ENCODE measurements at regions not wholly inside any gene's neighbourhood (a gene's known extent, or its start where the extent isn't known, plus 50 kb on each side); places are given as distances from the start of the nearest gene placed in this dataset.

DNA sequence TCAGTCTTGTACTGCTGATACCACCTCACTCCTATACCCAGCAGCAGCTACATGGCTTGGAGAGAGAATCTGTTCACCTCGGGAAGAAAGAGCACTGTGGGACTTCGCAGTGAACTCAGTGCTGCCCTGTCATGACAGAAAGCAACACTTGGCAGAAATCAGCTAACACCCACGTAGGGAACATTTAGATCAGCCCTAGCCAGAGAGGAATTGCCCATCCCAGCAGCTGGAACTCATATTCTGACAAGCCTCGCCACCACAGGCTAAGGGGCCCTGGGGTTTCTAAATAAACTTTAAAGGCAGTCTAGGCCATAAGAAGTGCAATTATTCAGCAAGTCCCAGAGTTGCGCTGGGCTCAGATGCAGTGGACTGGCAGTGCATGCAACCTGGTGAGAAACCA, 1266.8 kb downstream of the GRIK2 start:
- Histone ChIP-seq H3K36me3 (no peaks in the 10 kb centered on the region), H3K4me1 (no peaks in the 10 kb centered on the region), H3K4me3 (no peak overlapping the region), H3K9me3 (no peaks in the 10 kb centered on the region), H3K27ac (no peak overlapping the region), H3K27me3 (no peaks in the 10 kb centered on the region)
- no peak for DNase-seq
- TF ChIP-seq EP300 (IDR thresholded peaks at IDR 0.05; ENCODE audit: low read depth) (no peak), POLR2A (IDR thresholded peaks at IDR 0.05) (no peak), POLR2AphosphoS5 (IDR thresholded peaks at IDR 0.05) (no peak)
- TF ChIP-seq, protein P1, sequence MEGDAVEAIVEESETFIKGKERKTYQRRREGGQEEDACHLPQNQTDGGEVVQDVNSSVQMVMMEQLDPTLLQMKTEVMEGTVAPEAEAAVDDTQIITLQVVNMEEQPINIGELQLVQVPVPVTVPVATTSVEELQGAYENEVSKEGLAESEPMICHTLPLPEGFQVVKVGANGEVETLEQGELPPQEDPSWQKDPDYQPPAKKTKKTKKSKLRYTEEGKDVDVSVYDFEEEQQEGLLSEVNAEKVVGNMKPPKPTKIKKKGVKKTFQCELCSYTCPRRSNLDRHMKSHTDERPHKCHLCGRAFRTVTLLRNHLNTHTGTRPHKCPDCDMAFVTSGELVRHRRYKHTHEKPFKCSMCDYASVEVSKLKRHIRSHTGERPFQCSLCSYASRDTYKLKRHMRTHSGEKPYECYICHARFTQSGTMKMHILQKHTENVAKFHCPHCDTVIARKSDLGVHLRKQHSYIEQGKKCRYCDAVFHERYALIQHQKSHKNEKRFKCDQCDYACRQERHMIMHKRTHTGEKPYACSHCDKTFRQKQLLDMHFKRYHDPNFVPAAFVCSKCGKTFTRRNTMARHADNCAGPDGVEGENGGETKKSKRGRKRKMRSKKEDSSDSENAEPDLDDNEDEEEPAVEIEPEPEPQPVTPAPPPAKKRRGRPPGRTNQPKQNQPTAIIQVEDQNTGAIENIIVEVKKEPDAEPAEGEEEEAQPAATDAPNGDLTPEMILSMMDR (IDR thresholded peaks at IDR 0.05): no peak
- whole genome bisulfite sequencing, 2 donors (ENCODE audit: low coverage in 1 of 2): 36% methylated on average over 5 of the region's 5 CpGs; no CpG with 5 or more reads in 1 of the 2 donors
- intact Hi-C loops (cut with DNase I; ENCODE audit: low total_unique reads) (no loop called here), in situ Hi-C loops (cut with MboI; ENCODE audit: low pct_ligation_motif_present in 1 of 4, low pct_unique_long_range_greater_than_20kb in 1 of 4, low sequenced_read_pairs in 3 of 4) (no loop called here)

DNA sequence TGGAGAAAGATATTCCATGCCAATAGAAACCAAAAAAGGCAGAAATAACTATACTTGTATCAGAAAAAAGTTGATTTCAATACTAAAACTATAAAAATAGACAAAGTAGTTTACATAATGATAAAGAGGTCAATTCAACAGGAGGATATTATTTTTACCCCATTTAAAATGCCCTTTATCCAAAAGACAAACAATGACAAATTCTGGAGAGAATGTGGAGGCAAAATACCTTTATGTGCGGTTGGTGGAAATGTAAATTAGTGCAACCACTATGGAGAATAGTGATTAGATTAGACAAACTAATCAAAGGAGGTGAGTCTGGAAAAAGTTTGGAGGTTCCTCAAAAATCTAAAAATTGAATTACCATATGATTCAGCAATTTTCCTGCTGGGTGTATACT, 1262.3 kb downstream of the GRIK2 start:
- DNase-seq: no peak
- 89 to 100% methylated on average over 1 of the region's 1 CpG for WGBS, 2 donors (ENCODE audit: low coverage in 1 of 2)
- no peaks in the 10 kb centered on the region for H3K9me3 ChIP-seq
- no peaks in the 10 kb centered on the region for H3K4me1 ChIP-seq
- intact Hi-C loops (cut with DNase I; ENCODE audit: low total_unique reads): no loop called here
- H3K27ac ChIP-seq: no peak overlapping the region
- H3K4me3 ChIP-seq: no peak overlapping the region
- TF ChIP-seq EP300 (IDR thresholded peaks at IDR 0.05; ENCODE audit: low read depth) (no peak), POLR2A (IDR thresholded peaks at IDR 0.05) (no peak), POLR2AphosphoS5 (IDR thresholded peaks at IDR 0.05) (no peak)
- TF ChIP-seq, protein P1 (IDR thresholded peaks at IDR 0.05): no peak
- H3K36me3 ChIP-seq: no peaks in the 10 kb centered on the region
- no peaks in the 10 kb centered on the region for H3K27me3 ChIP-seq
- in situ Hi-C loops (cut with MboI; ENCODE audit: low pct_ligation_motif_present in 1 of 4, low pct_unique_long_range_greater_than_20kb in 1 of 4, low sequenced_read_pairs in 3 of 4): no loop called here

DNA sequence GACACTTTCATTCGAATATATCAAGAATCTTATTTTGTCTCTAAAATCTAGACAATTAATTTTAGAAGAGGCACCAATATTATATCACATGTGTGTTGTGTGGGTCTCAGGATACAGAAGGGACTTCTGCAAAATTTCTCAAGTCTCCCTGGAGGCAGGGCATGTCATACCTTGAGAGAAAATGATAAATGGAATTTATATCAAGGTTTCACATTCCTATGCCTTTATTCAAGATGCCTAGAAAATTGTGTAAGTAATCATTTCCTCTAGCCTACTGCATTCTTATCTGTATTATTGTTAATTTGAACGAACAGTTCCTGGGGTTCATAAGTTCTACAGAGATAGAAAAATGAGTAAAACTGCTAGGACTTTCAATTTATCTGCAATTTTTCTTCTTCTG, 1247.9 kb downstream of the GRIK2 start:
- intact Hi-C loops (cut with DNase I; ENCODE audit: low total_unique reads): no loop called here

DNA sequence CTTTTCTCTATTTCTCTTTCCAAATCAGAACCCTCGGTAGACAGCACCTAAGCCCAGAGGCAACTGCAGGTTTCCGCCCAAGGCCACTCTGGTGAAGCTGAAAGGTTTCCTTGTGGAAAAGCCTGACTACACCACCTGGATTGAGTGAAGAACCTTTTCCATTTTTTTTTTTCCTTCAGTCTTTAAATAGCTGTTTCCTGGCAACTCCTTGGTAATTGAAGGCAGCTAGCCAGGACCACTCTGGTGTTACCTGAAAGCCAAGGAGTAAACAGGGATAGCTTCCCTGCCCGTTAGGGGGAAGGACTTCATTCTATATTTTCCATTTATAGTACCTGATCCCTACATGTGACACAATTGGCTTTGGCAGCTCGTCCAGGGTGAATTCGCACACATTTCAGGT, 1238.4 kb downstream of the GRIK2 start:
- no peak for DNase-seq
- intact Hi-C loops (cut with DNase I; ENCODE audit: low total_unique reads): no loop called here
- H3K4me3 ChIP-seq: no peak overlapping the region
- WGBS, 2 donors (ENCODE audit: low coverage in 1 of 2): 87 to 90% methylated on average over 3 to 5 of the region's 5 CpGs
- no peaks in the 10 kb centered on the region for H3K9me3 ChIP-seq
- TF ChIP-seq POLR2A (IDR thresholded peaks at IDR 0.05): no peak
- TF ChIP-seq EP300 (IDR thresholded peaks at IDR 0.05; ENCODE audit: low read depth): no peak
- TF ChIP-seq POLR2AphosphoS5 (IDR thresholded peaks at IDR 0.05): no peak
- TF ChIP-seq, protein P1 (IDR thresholded peaks at IDR 0.05): no peak
- in situ Hi-C loops (cut with MboI; ENCODE audit: low pct_ligation_motif_present in 1 of 4, low pct_unique_long_range_greater_than_20kb in 1 of 4, low sequenced_read_pairs in 3 of 4): no loop called here
- no peaks in the 10 kb centered on the region for H3K36me3 ChIP-seq
- H3K27me3 ChIP-seq: no peaks in the 10 kb centered on the region
- H3K4me1 ChIP-seq: no peaks in the 10 kb centered on the region
- no peak overlapping the region for H3K27ac ChIP-seq

More for the DNA sequence above, 1247.9 kb downstream of the GRIK2 start:
- Histone ChIP-seq H3K4me3 (no peak overlapping the region), H3K27ac (no peak overlapping the region), H3K4me1 (no peaks in the 10 kb centered on the region), H3K27me3 (no peaks in the 10 kb centered on the region), H3K9me3 (no peaks in the 10 kb centered on the region), H3K36me3 (no peaks in the 10 kb centered on the region)
- in situ Hi-C loops (cut with MboI; ENCODE audit: low pct_ligation_motif_present in 1 of 4, low pct_unique_long_range_greater_than_20kb in 1 of 4, low sequenced_read_pairs in 3 of 4): no loop called here
- no peak for DNase-seq
- 68 to 71% methylated on average over 2 of the region's 2 CpGs for WGBS, 2 donors (ENCODE audit: low coverage in 1 of 2)
- TF ChIP-seq POLR2AphosphoS5 (IDR thresholded peaks at IDR 0.05) (no peak), EP300 (IDR thresholded peaks at IDR 0.05; ENCODE audit: low read depth) (no peak), POLR2A (IDR thresholded peaks at IDR 0.05) (no peak)
- TF ChIP-seq, protein P1 (IDR thresholded peaks at IDR 0.05): no peak
